ENCODE measurements at regions not wholly inside any gene's neighbourhood (a gene's known extent, or its start where the extent isn't known, plus 50 kb on each side); places are given as distances from the start of the nearest gene placed in this dataset.

GRCh38 chr7:16178585-16178984 is 242.8 kb downstream of the CRPPA start:
- intact Hi-C loops (cut with micrococcal nuclease) = no loop called here
- CTCF ChIA-PET = no interaction called here
- Mint-ChIP-seq H3K27ac (no peak overlapping the region), H3K4me3 (no peak overlapping the region), H3K36me3 (ENCODE audit: low read depth) (no peaks in the 10 kb centered on the region), H3K27me3 (no peaks in the 10 kb centered on the region), H3K4me1 (ENCODE audit: low read depth) (no peaks in the 10 kb centered on the region), H3K9me3 (no peaks in the 10 kb centered on the region)
- no peak for ATAC-seq
- DNase-seq = no peak
- POLR2A ChIA-PET = no interaction called here
- TF ChIP-seq CTCF (IDR thresholded peaks at IDR 0.05) = no peak

- POLR2A ChIA-PET = no interaction called here
- no peaks in the 10 kb centered on the region for H3K4me1 Mint-ChIP-seq (ENCODE audit: low read depth)
- intact Hi-C loops (cut with micrococcal nuclease) = no loop called here
Observed at GRCh38 chr7:16178092-16178491, 243.2 kb downstream of the CRPPA start.

GRCh38 chr7:16174253-16174652 is 247.1 kb downstream of the CRPPA start:
- no peaks in the 10 kb centered on the region for H3K27me3 Mint-ChIP-seq
- ChIA-PET POLR2A (no interaction called here), CTCF (no interaction called here)
- H3K4me1 Mint-ChIP-seq (ENCODE audit: low read depth) = no peaks in the 10 kb centered on the region
- TF ChIP-seq CTCF (IDR thresholded peaks at IDR 0.05) = no peak
- H3K9me3 Mint-ChIP-seq = no peaks in the 10 kb centered on the region
- intact Hi-C loops (cut with micrococcal nuclease) = no loop called here
- H3K27ac Mint-ChIP-seq = no peak overlapping the region
- H3K4me3 Mint-ChIP-seq = no peak overlapping the region
- ATAC-seq (no peak), DNase-seq (no peak)
- H3K36me3 Mint-ChIP-seq (ENCODE audit: low read depth) = no peaks in the 10 kb centered on the region

More at GRCh38 chr7:16178092-16178491, 243.2 kb downstream of the CRPPA start:
- no peaks in the 10 kb centered on the region for H3K9me3 Mint-ChIP-seq
- no peaks in the 10 kb centered on the region for H3K27me3 Mint-ChIP-seq
- no peak overlapping the region for H3K27ac Mint-ChIP-seq
- H3K4me3 Mint-ChIP-seq = no peak overlapping the region
- no peak for TF ChIP-seq CTCF (IDR thresholded peaks at IDR 0.05)
- H3K36me3 Mint-ChIP-seq (ENCODE audit: low read depth) = no peaks in the 10 kb centered on the region
- CTCF ChIA-PET = no interaction called here
- DNase-seq (no peak), ATAC-seq (no peak)

- Mint-ChIP-seq H3K4me1 (ENCODE audit: low read depth) (no peaks in the 10 kb centered on the region), H3K27me3 (no peaks in the 10 kb centered on the region), H3K27ac (no peak overlapping the region), H3K4me3 (no peak overlapping the region), H3K36me3 (ENCODE audit: low read depth) (no peaks in the 10 kb centered on the region), H3K9me3 (no peaks in the 10 kb centered on the region)
- ChIA-PET CTCF (no interaction called here), POLR2A (no interaction called here)
- no peak for DNase-seq
- no peak for TF ChIP-seq CTCF (IDR thresholded peaks at IDR 0.05)
- no peak for ATAC-seq
- intact Hi-C loops (cut with micrococcal nuclease) = no loop called here
Observed at GRCh38 chr7:16172366-16172765, 249.0 kb downstream of the CRPPA start.

GRCh38 chr7:16171928-16172327 is 249.4 kb downstream of the CRPPA start:
- no peak for TF ChIP-seq CTCF (IDR thresholded peaks at IDR 0.05)
- CTCF ChIA-PET = no interaction called here
- no peak for ATAC-seq

More at GRCh38 chr7:16171928-16172327, 249.4 kb downstream of the CRPPA start:
- intact Hi-C loops (cut with micrococcal nuclease) = no loop called here
- H3K9me3 Mint-ChIP-seq = no peaks in the 10 kb centered on the region
- DNase-seq = no peak
- no peaks in the 10 kb centered on the region for H3K27me3 Mint-ChIP-seq
- no peak overlapping the region for H3K27ac Mint-ChIP-seq
- H3K36me3 Mint-ChIP-seq (ENCODE audit: low read depth) = no peaks in the 10 kb centered on the region
- no peaks in the 10 kb centered on the region for H3K4me1 Mint-ChIP-seq (ENCODE audit: low read depth)
- H3K4me3 Mint-ChIP-seq = no peak overlapping the region
- POLR2A ChIA-PET = no interaction called here
